Esophagus (tissue), 2 donors: ENCODE measurements at regions not wholly inside any gene's neighbourhood (a gene's known extent, or its start where the extent isn't known, plus 50 kb on each side); places are given as distances from the start of the nearest gene placed in this dataset.

Experiments
- H3K27ac ChIP-seq, 2 donors: one replicate each; pipeline ENCODE4 v1.5.1; 2013; ENCODE audit warnings: low read depth in 2 of 2, mild to moderate bottlenecking in 2 of 2, inconsistent platforms in 1 of 2, low read length in 1 of 2, moderate library complexity in 1 of 2
- H3K27me3 ChIP-seq, 2 donors: one replicate each; pipeline ENCODE4 v1.6.1; 2013; ENCODE audit warnings: low read length in 2 of 2, control low read depth in 1 of 2, mild to moderate bottlenecking in 1 of 2; ENCODE audit not compliant: insufficient read depth in 2 of 2, control insufficient read depth in 1 of 2
- H3K36me3 ChIP-seq, 2 donors: one replicate each; pipeline ENCODE4 v1.6.1; 2013; ENCODE audit warnings: low read length in 1 of 2; ENCODE audit not compliant: control insufficient read depth in 2 of 2, insufficient read depth in 2 of 2
- H3K4me1 ChIP-seq, 2 donors: one replicate each; pipeline ENCODE4 v1.6.1; 2013; ENCODE audit warnings: low read length in 1 of 2; ENCODE audit not compliant: control insufficient read depth in 2 of 2, insufficient read depth in 2 of 2
- H3K4me3 ChIP-seq, 2 donors: one replicate each; pipeline ENCODE4 v1.5.1; 2013; ENCODE audit warnings: low read length in 2 of 2, mild to moderate bottlenecking in 2 of 2, low read depth in 1 of 2, moderate library complexity in 1 of 2
- H3K9me3 ChIP-seq, 2 donors: one replicate each; pipeline ENCODE4 v1.6.1; 2013; ENCODE audit warnings: mild to moderate bottlenecking in 2 of 2, low read depth in 1 of 2, low read length in 1 of 2, moderate library complexity in 1 of 2; ENCODE audit not compliant: control insufficient read depth in 2 of 2, insufficient read depth in 1 of 2
- WGBS, 2 donors: extraction: QIAGEN DNeasy Blood & Tissue Kit; methylation state at CpG; one replicate each; pipeline ENCODE4 v1.1.7; 2013; 5-methylcytosine and 5-hydroxymethylcytosine counted together
- donor health status: healthy with polysubstance abuse.
- donor health status: Bipolar disorder and iron deficiency.

DNA sequence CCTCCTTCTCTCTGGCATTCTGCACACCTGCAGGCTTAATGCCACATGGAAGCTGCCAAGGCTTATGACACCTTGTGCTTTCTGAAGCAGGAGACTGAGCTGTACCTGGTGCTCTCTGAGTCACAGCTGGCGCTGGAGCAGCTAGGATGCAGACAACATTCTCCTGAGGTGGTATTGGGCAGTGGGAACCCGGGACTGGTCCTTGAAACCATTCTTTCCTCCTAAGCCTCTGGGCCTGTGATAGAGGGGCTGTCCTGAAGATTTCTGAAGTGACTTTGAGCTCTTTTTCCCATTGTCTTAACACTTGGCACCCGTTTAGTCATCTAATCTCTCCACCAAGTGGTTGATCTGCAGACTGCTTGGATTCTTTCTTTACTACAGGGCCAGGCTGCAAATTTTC is 508.4 kb downstream of the TFEC start:
- Histone ChIP-seq H3K4me3 (no peak overlapping the region), H3K27ac (no peak overlapping the region), H3K36me3 (no peaks in the 10 kb centered on the region), H3K9me3 (peaks cover 0 to 9% of the 10 kb centered on the region in 2 donors), H3K4me1 (no peaks in the 10 kb centered on the region), H3K27me3 (no peaks in the 10 kb centered on the region)
- 81 to 83% methylated on average over 3 of the region's 3 CpGs for WGBS, 2 donors

DNA sequence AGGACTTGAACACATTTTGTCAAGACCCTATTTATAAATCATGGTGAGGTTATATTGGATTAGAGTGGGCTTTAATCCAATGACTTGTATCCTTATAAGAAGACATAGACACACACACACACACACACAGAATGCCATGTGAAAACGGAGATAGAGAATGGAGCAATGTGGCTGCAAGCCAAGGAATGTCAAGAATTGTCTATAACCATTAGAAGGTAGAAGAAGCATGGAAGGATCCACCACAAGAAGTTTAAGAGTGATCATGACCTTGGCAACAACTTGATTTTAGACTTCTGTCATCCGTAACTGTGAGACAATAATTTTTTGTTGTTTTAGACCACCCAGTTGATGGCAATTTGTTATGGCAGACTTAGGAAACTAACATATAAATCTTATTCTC is 514.2 kb downstream of the TFEC start:
- 60 to 63% methylated on average over 2 of the region's 2 CpGs for WGBS, 2 donors
- no peaks in the 10 kb centered on the region for H3K36me3 ChIP-seq

DNA sequence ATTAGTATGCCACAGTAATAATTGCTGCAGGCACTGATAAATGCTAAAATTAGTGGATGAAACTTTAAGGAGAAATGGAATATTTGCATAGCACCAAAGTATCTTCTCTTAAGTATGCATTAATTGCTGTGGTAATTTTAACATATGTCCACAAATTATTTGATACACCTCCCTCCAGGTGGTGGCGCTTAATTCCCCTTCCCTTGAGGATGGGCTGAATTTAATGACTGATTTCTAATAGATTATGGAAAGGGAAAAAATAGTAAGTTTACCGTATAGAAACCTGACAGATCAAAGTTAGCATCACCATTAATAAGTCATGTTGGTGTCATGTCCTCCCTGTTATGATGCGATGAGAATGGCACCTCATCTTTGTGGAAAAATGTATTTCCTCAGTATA is 519.2 kb downstream of the TFEC start:
- 94 to 97% methylated on average over 3 of the region's 3 CpGs for WGBS, 2 donors
- Histone ChIP-seq H3K36me3 (no peaks in the 10 kb centered on the region), H3K4me3 (no peak overlapping the region), H3K27ac (no peak overlapping the region), H3K4me1 (no peaks in the 10 kb centered on the region), H3K27me3 (no peaks in the 10 kb centered on the region), H3K9me3 (no peaks in the 10 kb centered on the region)

More for the DNA sequence above, 514.2 kb downstream of the TFEC start:
- Histone ChIP-seq H3K27me3 (no peaks in the 10 kb centered on the region), H3K4me1 (no peaks in the 10 kb centered on the region), H3K9me3 (no peaks in the 10 kb centered on the region), H3K4me3 (no peak overlapping the region), H3K27ac (no peak overlapping the region)

DNA sequence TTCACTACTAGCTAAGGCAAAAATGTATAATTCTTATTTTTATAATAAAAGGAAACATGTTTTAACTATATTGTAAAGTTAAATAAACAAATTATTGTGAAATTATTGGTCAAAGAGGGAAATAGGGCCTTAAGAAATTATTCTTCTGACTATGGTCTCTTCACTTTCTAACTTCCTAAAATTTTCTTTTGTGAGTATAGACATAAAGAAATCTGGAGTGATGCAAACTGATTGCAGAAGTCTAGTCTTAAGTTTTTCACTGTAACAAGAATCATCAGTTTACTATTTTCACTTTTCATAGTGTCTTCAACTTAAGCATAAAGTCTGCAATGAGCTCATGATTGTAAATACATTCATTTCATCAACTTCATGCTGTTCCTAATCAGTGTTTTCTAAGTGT is 525.4 kb downstream of the TFEC start:
- Histone ChIP-seq H3K36me3 (no peaks in the 10 kb centered on the region), H3K27me3 (no peaks in the 10 kb centered on the region), H3K27ac (no peak overlapping the region), H3K4me3 (no peak overlapping the region), H3K4me1 (no peaks in the 10 kb centered on the region), H3K9me3 (no peaks in the 10 kb centered on the region)

DNA sequence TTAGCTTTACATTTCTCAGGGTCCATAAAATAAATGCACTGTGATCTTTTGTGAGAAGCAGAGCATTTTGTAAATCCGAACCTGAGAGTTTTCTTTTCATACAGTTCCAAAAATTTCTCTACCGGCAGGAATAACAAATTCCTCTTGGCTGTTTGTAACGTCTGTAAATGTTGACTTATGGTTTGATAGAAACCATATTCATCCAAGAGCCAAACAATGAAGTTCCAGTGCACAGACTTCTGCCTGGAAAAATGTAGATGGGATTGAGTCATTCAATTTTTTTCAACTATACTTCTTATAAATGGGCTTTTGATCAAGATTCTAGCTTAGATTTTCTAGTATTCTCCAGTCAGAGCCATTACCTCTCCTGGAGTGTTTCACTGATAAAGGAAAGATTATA is 530.6 kb downstream of the TFEC start:
- no peaks in the 10 kb centered on the region for H3K9me3 ChIP-seq
- no peaks in the 10 kb centered on the region for H3K4me1 ChIP-seq
- H3K36me3 ChIP-seq: no peaks in the 10 kb centered on the region
- no peaks in the 10 kb centered on the region for H3K27me3 ChIP-seq
- no peak overlapping the region for H3K4me3 ChIP-seq
- H3K27ac ChIP-seq: no peak overlapping the region
- WGBS, 2 donors: 27 to 30% methylated on average over 3 of the region's 3 CpGs

DNA sequence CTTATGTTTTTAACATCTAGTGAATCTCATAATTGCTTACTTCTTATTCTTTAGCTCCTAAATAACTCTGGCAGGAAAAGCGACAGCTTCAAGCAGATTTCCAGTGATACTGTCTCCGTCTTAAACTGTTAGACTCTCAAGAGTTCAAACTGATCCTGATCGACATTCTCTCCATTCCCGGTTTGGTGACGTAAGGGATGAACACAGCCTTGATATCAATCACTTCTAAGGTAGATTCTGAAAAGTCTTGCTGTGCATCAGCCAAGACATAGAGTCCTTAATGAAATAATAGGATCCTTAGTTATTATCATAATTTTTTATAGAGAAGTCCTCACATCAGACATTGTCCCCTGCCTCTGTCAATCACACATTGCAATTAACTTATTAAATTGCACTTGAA is 534.6 kb downstream of the TFEC start:
- Histone ChIP-seq H3K4me3 (no peak overlapping the region), H3K9me3 (no peaks in the 10 kb centered on the region), H3K4me1 (no peaks in the 10 kb centered on the region), H3K27me3 (peaks cover 0 to 2% of the 10 kb centered on the region in 2 donors), H3K36me3 (no peaks in the 10 kb centered on the region), H3K27ac (no peak overlapping the region)
- WGBS, 2 donors: 92 to 93% methylated on average over 5 of the region's 5 CpGs

DNA sequence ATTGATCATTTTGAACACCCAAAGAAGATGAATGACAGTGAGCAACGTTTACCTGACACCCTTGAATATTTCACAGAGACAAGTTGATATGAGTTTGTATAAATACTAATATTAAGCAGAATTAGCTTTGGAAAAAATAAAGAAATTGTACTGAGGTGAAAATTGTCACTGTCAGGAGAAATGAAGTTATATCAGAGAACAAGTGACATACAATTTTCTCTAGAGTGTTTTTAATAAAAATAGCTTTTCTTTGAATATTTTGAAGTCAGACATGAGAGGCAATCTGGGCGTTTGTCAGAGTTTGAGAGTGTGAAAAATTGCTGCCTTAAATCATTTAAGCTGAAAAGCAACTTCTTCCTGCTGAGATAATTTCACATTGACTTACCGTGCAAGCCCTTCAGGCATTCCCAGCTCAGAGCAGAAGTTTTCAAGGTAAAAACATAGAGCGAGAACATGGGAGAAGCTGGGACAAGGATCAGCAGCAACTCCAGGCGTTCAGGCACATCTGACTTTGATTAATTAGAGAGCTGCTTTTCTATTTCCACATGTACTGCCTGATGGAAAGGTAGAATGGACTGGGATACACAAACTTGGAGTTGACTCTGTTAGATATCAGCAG is 535.9 kb downstream of the TFEC start:
- no peaks in the 10 kb centered on the region for H3K4me1 ChIP-seq
- peaks cover 0 to 2% of the 10 kb centered on the region in 2 donors for H3K27me3 ChIP-seq
- no peak overlapping the region for H3K27ac ChIP-seq
- H3K9me3 ChIP-seq: no peaks in the 10 kb centered on the region
- no peak overlapping the region for H3K4me3 ChIP-seq
- 51 to 61% methylated on average over 5 of the region's 5 CpGs for WGBS, 2 donors
- H3K36me3 ChIP-seq: no peaks in the 10 kb centered on the region

DNA sequence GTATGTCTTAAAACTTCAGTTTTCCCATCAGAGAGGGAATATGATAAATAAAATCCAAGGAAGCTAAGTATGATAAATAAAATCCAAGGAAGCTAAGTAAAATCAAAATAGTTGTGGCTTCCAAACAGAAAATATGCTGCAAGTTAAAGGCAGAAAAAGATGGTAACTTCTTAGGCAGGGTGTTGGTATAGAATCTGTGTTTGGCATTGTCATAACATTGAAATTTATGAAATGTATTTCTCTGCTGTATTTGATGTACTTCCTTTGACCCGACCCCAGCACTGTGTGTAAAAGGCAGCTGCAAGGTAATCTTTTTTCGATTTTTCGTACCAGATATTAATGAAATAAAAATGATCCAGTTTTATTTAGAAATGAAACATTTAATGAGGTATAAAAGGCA is 537.2 kb downstream of the TFEC start:
- no peaks in the 10 kb centered on the region for H3K9me3 ChIP-seq
- H3K27ac ChIP-seq: no peak overlapping the region
- 77 to 87% methylated on average over 3 of the region's 3 CpGs for WGBS, 2 donors

DNA sequence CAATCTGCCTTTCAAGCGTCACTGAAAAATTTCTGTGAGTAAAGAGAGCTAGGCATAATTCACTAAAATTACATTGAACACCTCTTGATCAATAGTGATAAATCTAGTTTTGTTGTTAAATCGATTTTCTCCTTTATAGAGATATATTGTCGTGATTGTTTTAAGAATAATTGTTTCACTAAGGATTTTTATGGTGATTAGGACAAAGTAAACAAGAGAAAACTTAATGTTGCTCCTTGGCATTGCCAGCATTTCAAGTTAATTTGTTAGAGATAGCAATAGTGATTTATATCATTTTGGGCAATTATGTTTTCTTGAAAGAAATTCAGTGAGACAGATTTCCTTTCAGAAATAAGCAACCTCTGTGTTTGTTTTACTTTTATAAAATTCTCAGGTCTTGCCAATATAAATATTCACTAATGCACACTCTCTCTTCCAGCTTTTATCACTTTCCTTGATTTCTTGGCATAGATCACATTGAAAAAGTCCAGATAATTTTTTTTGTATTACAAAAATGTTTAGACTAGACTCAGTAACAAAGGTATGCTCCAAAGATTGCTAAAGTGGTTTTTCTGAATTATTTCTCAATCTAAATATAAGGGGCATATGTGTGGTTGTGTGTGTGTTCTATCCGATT is 538.7 kb downstream of the TFEC start:
- Histone ChIP-seq H3K36me3 (no peaks in the 10 kb centered on the region), H3K27ac (no peak overlapping the region), H3K27me3 (peaks cover 0 to 2% of the 10 kb centered on the region in 2 donors), H3K4me1 (no peaks in the 10 kb centered on the region), H3K9me3 (no peaks in the 10 kb centered on the region), H3K4me3 (no peak overlapping the region)
- WGBS, 2 donors: 51 to 60% methylated on average over 4 of the region's 4 CpGs

More for the DNA sequence above, 537.2 kb downstream of the TFEC start:
- peaks cover 0 to 2% of the 10 kb centered on the region in 2 donors for H3K27me3 ChIP-seq
- H3K36me3 ChIP-seq: no peaks in the 10 kb centered on the region
- no peaks in the 10 kb centered on the region for H3K4me1 ChIP-seq
- H3K4me3 ChIP-seq: no peak overlapping the region

DNA sequence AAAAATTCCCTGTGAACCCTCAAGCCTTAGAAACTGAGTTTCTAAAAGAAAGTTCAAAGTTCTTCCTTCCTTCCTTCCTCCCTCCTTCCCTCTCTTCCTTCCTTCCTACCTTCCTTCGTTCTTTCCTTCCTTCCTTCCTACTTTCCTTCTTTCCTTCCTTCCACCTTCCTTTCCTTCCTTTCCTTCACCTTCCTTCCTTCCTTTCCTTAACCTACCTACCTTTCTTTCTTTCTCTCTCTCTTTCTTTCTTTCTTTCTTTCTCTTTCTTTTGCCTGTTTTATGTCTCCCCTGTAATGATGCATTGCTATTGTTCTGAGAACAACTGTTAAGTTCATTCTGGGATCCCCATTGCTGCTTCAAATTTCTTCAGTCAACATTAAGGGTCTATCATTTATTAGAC is 551.1 kb downstream of the TFEC start:
- H3K9me3 ChIP-seq: no peaks in the 10 kb centered on the region
- no peak overlapping the region for H3K4me3 ChIP-seq
- H3K27ac ChIP-seq: no peak overlapping the region
- no peaks in the 10 kb centered on the region for H3K36me3 ChIP-seq
- WGBS, 2 donors: 97% methylated on average over 1 of the region's 1 CpG; no CpG with 5 or more reads in 1 of the 2 donors
- no peaks in the 10 kb centered on the region for H3K4me1 ChIP-seq
- H3K27me3 ChIP-seq: no peaks in the 10 kb centered on the region
